ENCODE measurements at regions not wholly inside any gene's neighbourhood (a gene's known extent, or its start where the extent isn't known, plus 50 kb on each side); places are given as distances from the start of the nearest gene placed in this dataset.

GRCh38 chr5:176711883-176712282 lies 64.6 kb downstream of the TSPAN17 start:
- Histone ChIP-seq H4K20me1 (ENCODE audit: insufficient read depth, low read length) (0 out of 2 replicates have a peak, but pooled peaks cover 3% of the 10 kb centered on the region), H3K27ac (ENCODE audit: extremely low read length, insufficient read depth, low read length) (no peak overlapping the region), H3K9ac (ENCODE audit: insufficient read depth, low read depth, low read length) (no peak overlapping the region), H3K9me3 (ENCODE audit: low read length) (no peaks in the 10 kb centered on the region), H2AFZ (ENCODE audit: low read length) (no peak overlapping the region), H3K79me2 (ENCODE audit: insufficient read depth, low read length) (no peaks in the 10 kb centered on the region), H3K4me3 (replicated peaks in 1 of 3; ENCODE audit: insufficient read depth in 1 of 3, low read depth in 2 of 3, low read length in 3 of 3) (no peak overlapping the region), H3K27me3 (ENCODE audit: control insufficient read depth in 1 of 2, insufficient read depth in 2 of 2, low read length in 2 of 2) (peaks cover 8 to 80% of the 10 kb centered on the region in 2 experiments), H3K36me3 (replicated peaks in 1 of 2; ENCODE audit: control insufficient read depth in 1 of 2, insufficient read depth in 2 of 2, low read length in 2 of 2) (no peaks in the 10 kb centered on the region), H3K4me2 (ENCODE audit: low read depth, low read length) (no peak overlapping the region), H3K4me1 (ENCODE audit: insufficient read depth, low read length) (no peaks in the 10 kb centered on the region)
- no peak for DNase-seq (ENCODE audit: low spot score)
- 0% methylated on average over 7 of the region's 7 CpGs for WGBS (ENCODE audit: low lambda C conversion rate)
- FAIRE-seq = no peak
- in situ Hi-C loops (cut with HindIII; ENCODE audit: extremely low pct_ligation_motif_present, low pct_unique_long_range_greater_than_20kb) = no loop called here
- ChIA-PET POLR2A (no interaction called here), CTCF (ENCODE audit: low intra/inter-chr PET ratio, low total read pairs) (no interaction called here)
- no TSS peak for BruUV-seq (replicated peaks)
- no peak for ATAC-seq
- intact Hi-C loops (cut with micrococcal nuclease; ENCODE audit: unreplicated experiment) = no loop called here
- no peak for TF ChIP-seq MIER3 (CRISPR knock-in tag; IDR thresholded peaks at IDR 0.05; ENCODE audit: borderline replicate concordance)
- TF ChIP-seq ZNF570 (CRISPR knock-in tag; IDR thresholded peaks at IDR 0.05; ENCODE audit: borderline replicate concordance) = no peak
- TF ChIP-seq LBX2 (CRISPR knock-in tag; IDR thresholded peaks at IDR 0.05; ENCODE audit: borderline replicate concordance) = no peak
- TF ChIP-seq KMT2B (CRISPR knock-in tag; IDR thresholded peaks at IDR 0.05) = no peak
- TF ChIP-seq ZNF354B (CRISPR knock-in tag; IDR thresholded peaks at IDR 0.05) = no peak
- TF ChIP-seq HNRNPH1 (optimal IDR thresholded peaks at IDR 0.05; ENCODE audit: low read depth, low read length) = no peak
- no peak for TF ChIP-seq ZKSCAN8 (CRISPR knock-in tag; IDR thresholded peaks at IDR 0.05; ENCODE audit: borderline replicate concordance)
- TF ChIP-seq TRAFD1 (CRISPR knock-in tag; IDR thresholded peaks at IDR 0.05; ENCODE audit: borderline replicate concordance) = no peak
- TF ChIP-seq FOXJ3 (CRISPR knock-in tag; IDR thresholded peaks at IDR 0.05; ENCODE audit: borderline replicate concordance) = no peak
- no peak for TF ChIP-seq YEATS4 (CRISPR knock-in tag; IDR thresholded peaks at IDR 0.05; ENCODE audit: borderline replicate concordance)
- TF ChIP-seq TAF15 (IDR thresholded peaks at IDR 0.05; ENCODE audit: low read depth, low read length, poor library complexity, severe bottlenecking) = no peak
- no peak for TF ChIP-seq NR0B2 (CRISPR knock-in tag; IDR thresholded peaks at IDR 0.05)
- TF ChIP-seq ZNF124 (CRISPR knock-in tag; IDR thresholded peaks at IDR 0.05) = no peak
- TF ChIP-seq CREB3 (CRISPR knock-in tag; IDR thresholded peaks at IDR 0.05) = no peak
- TF ChIP-seq ARNT (IDR thresholded peaks at IDR 0.05) = no peak
- TF ChIP-seq THAP7 (CRISPR knock-in tag; IDR thresholded peaks at IDR 0.05) = no peak

Data from HepG2 (cell line).